Suppressor macrophage treated with lipopolysaccharide for 1 hour (primary cell): ENCODE measurements at regions not wholly inside any gene's neighbourhood (a gene's known extent, or its start where the extent isn't known, plus 50 kb on each side); places are given as distances from the start of the nearest gene placed in this dataset.

ENCODE experiments used
- DNase-seq, 3 donors: peaks; one replicate each; pipeline ENCODE4 v3.0.0-alpha.2; 2020 to 2022

- DNase-seq: no peak
Measured at GRCh38 chr7:115548756-115549155, 481.8 kb downstream of the TFEC start.

GRCh38 chr7:115546790-115547189 is 483.8 kb downstream of the TFEC start:
- DNase-seq: no peak

GRCh38 chr7:115533785-115534184 is 496.8 kb downstream of the TFEC start:
- peak in 1 of 3 donors; percentile 2 for DNase-seq

GRCh38 chr7:115526278-115526677 is 504.3 kb downstream of the TFEC start:
- DNase-seq: no peak

GRCh38 chr7:115522174-115522573 is 508.4 kb downstream of the TFEC start:
- DNase-seq: no peak

GRCh38 chr7:115516341-115516740 is 514.2 kb downstream of the TFEC start:
- no peak for DNase-seq

GRCh38 chr7:115511330-115511729 is 519.2 kb downstream of the TFEC start:
- DNase-seq: no peak

- DNase-seq: peak; percentile 42 to 80 (median 78)
Measured at GRCh38 chr7:115505136-115505535, 525.4 kb downstream of the TFEC start.

GRCh38 chr7:115499956-115500355 is 530.6 kb downstream of the TFEC start:
- DNase-seq: no peak

GRCh38 chr7:115496006-115496405 is 534.6 kb downstream of the TFEC start:
- DNase-seq: no peak

GRCh38 chr7:115494529-115495147 is 535.9 kb downstream of the TFEC start:
- no peak for DNase-seq

- no peak for DNase-seq
Measured at GRCh38 chr7:115493381-115493780, 537.2 kb downstream of the TFEC start.

- no peak for DNase-seq
Measured at GRCh38 chr7:115491744-115492380, 538.7 kb downstream of the TFEC start.

- no peak for DNase-seq
Measured at GRCh38 chr7:115479448-115479847, 551.1 kb downstream of the TFEC start.

GRCh38 chr7:115478426-115478825 is 552.1 kb downstream of the TFEC start:
- no peak for DNase-seq

- DNase-seq: peak; percentile 27 to 50 (median 40)
Measured at GRCh38 chr7:115477193-115477651, 553.3 kb downstream of the TFEC start.

- peak in 1 of 3 donors; percentile 15 for DNase-seq
Measured at GRCh38 chr7:115476671-115477181, 553.8 kb downstream of the TFEC start.

GRCh38 chr7:115475761-115476385 is 554.0 kb downstream of the MDFIC start:
- no peak for DNase-seq

- no peak for DNase-seq
Measured at GRCh38 chr7:115475206-115475605, 553.3 kb downstream of the MDFIC start.

GRCh38 chr7:115474137-115474536 is 552.2 kb downstream of the MDFIC start:
- no peak for DNase-seq

GRCh38 chr7:115471891-115472290 is 550.0 kb downstream of the MDFIC start:
- no peak for DNase-seq

- DNase-seq: no peak
Measured at GRCh38 chr7:115462301-115463015, 540.6 kb downstream of the MDFIC start.

GRCh38 chr7:115449689-115450088 is 527.8 kb downstream of the MDFIC start:
- DNase-seq: peak in 2 of 3 donors; percentile 2
